Aorta (tissue), 5 donors: ENCODE measurements at regions not wholly inside any gene's neighbourhood (a gene's known extent, or its start where the extent isn't known, plus 50 kb on each side); places are given as distances from the start of the nearest gene placed in this dataset.

ENCODE experiments used
- ATAC-seq: fragments of 200-7000 bp; cut with Tn5 transposase; one replicate; pipeline ENCODE4 v1.9.1; 2022; ENCODE audit warnings: moderate library complexity; ENCODE audit not compliant: low FRiP score
- DNase-seq, 2 donors: peaks; one replicate each; pipeline ENCODE4 v3.0.0-alpha.2; 2020
- H3K27ac ChIP-seq, 2 donors: one replicate each; pipeline ENCODE4 v1.5.1; 2013; ENCODE audit warnings: low read length in 2 of 2, mild to moderate bottlenecking in 2 of 2, moderate library complexity in 2 of 2, control low read depth in 1 of 2, inconsistent platforms in 1 of 2, low read depth in 1 of 2
- H3K27me3 ChIP-seq, 2 donors: one replicate each; pipeline ENCODE4 v1.6.1; 2013; ENCODE audit warnings: control low read depth in 1 of 2, low read length in 1 of 2, mild to moderate bottlenecking in 1 of 2, moderate library complexity in 1 of 2; ENCODE audit not compliant: insufficient read depth in 2 of 2, control insufficient read depth in 1 of 2
- H3K36me3 ChIP-seq, 2 donors: one replicate each; pipeline ENCODE4 v1.6.1; 2013; ENCODE audit warnings: control low read depth in 1 of 2, low read length in 1 of 2, mild to moderate bottlenecking in 1 of 2; ENCODE audit not compliant: insufficient read depth in 2 of 2, control insufficient read depth in 1 of 2
- H3K4me1 ChIP-seq, 2 donors: one replicate each; pipeline ENCODE4 v1.6.1; 2013; ENCODE audit warnings: low read length in 2 of 2, control low read depth in 1 of 2, mild to moderate bottlenecking in 1 of 2, moderate library complexity in 1 of 2; ENCODE audit not compliant: insufficient read depth in 2 of 2, control insufficient read depth in 1 of 2
- H3K4me3 ChIP-seq, 2 donors: one replicate each; pipeline ENCODE4 v1.5.1; 2013; ENCODE audit warnings: low read length in 2 of 2, control low read depth in 1 of 2, mild to moderate bottlenecking in 1 of 2
- H3K9me3 ChIP-seq: one replicate; pipeline ENCODE4 v1.6.1; 2013; ENCODE audit warnings: mild to moderate bottlenecking, low read length; ENCODE audit not compliant: control insufficient read depth
- WGBS, 2 donors: extraction: QIAGEN DNeasy Blood & Tissue Kit; methylation state at CpG; one replicate each; pipeline ENCODE4 v1.1.7; 2013; 5-methylcytosine and 5-hydroxymethylcytosine counted together
- intact Hi-C, 2 donors: fragments of 100-400 bp; cut with DNase I; formaldehyde crosslinking; loops; one replicate each; pipeline versions ENCODE4 v1.14.2 to v1.15.0; 2022
- donor health status: healthy with polysubstance abuse.
- donor health status: Bipolar disorder and iron deficiency.
- donor health status: DM: no; HTN: no; CAD: no.
- donor health status: DM: no; HTN: no; CAD: no.
- donor health status: DM: yes; HTN: yes; CAD: no.

- Histone ChIP-seq H3K9me3 (no peaks in the 10 kb centered on the region), H3K27me3 (no peaks in the 10 kb centered on the region), H3K4me1 (no peaks in the 10 kb centered on the region), H3K27ac (no peak overlapping the region), H3K36me3 (no peaks in the 10 kb centered on the region), H3K4me3 (no peak overlapping the region)
- intact Hi-C loops: no loop called here
- DNase-seq (no peak), ATAC-seq (no peak)
- WGBS, 2 donors: 77 to 81% methylated on average over 2 of the region's 2 CpGs
Observed at GRCh38 chr15:54719325-54719724, 477.4 kb downstream of the RSL24D1 start.

DNA sequence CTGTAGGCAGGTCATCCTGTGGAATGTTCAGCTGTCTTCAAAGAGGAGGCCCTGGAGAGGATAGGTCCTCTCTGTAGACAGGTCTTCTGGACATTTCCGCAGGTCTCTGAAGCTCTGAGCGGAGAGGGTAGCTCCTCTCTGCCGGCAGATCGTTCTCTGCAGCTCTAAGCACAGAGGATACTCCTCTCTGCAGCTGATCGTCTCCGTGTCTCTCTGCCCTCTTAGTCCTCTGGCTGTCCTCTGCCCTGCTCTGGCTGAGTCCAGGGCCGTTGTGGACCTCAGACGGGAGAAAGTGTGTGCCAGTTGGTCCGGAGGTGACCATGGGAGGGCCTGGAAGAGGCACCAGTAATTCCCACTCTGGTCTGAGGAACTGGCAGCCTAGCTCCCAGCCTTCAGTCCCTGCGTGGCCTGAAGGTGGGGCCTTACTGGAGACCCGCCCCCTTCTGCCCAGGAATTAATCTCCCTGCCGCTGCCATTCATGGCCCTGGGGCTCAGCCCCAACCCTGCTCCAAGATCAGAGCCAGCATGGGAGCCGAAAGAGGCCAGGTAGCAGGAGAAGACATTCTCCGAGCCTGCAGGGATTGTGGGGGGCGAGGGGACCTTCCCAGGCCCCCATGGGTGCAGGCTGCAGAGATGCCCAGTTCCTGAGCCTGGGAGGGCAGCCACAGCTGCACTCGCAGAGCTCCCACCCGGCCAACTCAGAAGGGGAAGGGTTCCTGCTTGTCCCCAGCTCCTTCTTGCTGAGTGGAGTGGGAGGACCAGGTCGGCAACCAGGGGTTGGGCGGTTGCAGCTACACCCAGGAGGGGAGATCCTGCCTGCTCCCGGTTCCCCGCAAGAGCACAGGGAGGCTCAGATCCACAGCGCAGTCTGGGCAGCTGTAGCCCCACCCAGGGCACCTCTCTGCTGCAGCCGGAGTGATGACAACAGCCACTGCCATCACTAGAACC is 488.7 kb downstream of the RSL24D1 start:
- Histone ChIP-seq H3K4me1 (peaks cover 0 to 2% of the 10 kb centered on the region in 2 donors), H3K27ac (no peak overlapping the region), H3K36me3 (no peaks in the 10 kb centered on the region), H3K4me3 (no peak overlapping the region), H3K9me3 (no peaks in the 10 kb centered on the region), H3K27me3 (no peaks in the 10 kb centered on the region)
- 91 to 92% methylated on average over 23 of the region's 23 CpGs for WGBS, 2 donors
- intact Hi-C loops: no loop called here
- DNase-seq: no peak
- ATAC-seq: peak; percentile 46

DNA sequence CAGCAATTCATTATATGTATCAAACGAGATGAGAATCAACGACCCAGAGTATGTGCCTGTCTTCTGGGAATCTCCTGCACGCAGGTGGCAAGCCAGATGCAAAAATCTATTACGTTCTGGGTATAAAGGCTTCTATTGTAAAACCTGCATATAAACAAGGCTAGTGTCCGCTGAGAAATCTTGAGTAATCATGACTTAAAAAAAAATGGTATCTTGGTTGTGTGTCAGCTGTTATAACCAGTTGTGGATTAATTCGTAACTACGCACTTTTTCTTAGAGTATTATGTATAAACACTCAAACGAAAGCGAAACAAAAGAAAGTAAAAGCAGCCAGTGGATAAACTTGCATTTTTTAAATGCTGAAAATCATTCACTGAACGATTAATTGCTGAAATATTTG is 509.1 kb downstream of the RSL24D1 start:
- Histone ChIP-seq H3K36me3 (no peaks in the 10 kb centered on the region), H3K27me3 (no peaks in the 10 kb centered on the region), H3K4me1 (no peaks in the 10 kb centered on the region), H3K4me3 (no peak overlapping the region), H3K27ac (no peak overlapping the region), H3K9me3 (no peaks in the 10 kb centered on the region)
- 67 to 74% methylated on average over 10 of the region's 10 CpGs for WGBS, 2 donors
- DNase-seq: no peak
- no peak for ATAC-seq
- intact Hi-C loops: no loop called here
